Skeletal muscle tissue (tissue), 3 donors: ENCODE measurements at regions not wholly inside any gene's neighbourhood (a gene's known extent, or its start where the extent isn't known, plus 50 kb on each side); places are given as distances from the start of the nearest gene placed in this dataset.
A peak's percentile ranks its signal among the peaks of the same experiment; 100 is the strongest.

Experiments
- H3K27ac ChIP-seq: one replicate; pipeline ENCODE4 v1.7.0; 2013; ENCODE audit warnings: mild to moderate bottlenecking, low read depth, low read length, inconsistent platforms
- H3K27me3 ChIP-seq, 3 donors: one replicate each; pipeline ENCODE4 v1.7.0; 2013; ENCODE audit warnings: low read length in 3 of 3; ENCODE audit not compliant: control insufficient read depth in 3 of 3, insufficient read depth in 3 of 3
- H3K36me3 ChIP-seq, 3 donors: one replicate each; pipeline ENCODE4 v1.7.0; 2013; ENCODE audit warnings: low read length in 3 of 3; ENCODE audit not compliant: control insufficient read depth in 3 of 3, insufficient read depth in 3 of 3
- H3K4me1 ChIP-seq, 3 donors: one replicate each; pipeline ENCODE4 v1.7.0; 2013; ENCODE audit warnings: low read length in 3 of 3, mild to moderate bottlenecking in 3 of 3; ENCODE audit not compliant: control insufficient read depth in 3 of 3, insufficient read depth in 3 of 3
- H3K4me3 ChIP-seq, 3 donors: one replicate each; pipeline ENCODE4 v1.7.0; 2013; ENCODE audit warnings: low read length in 3 of 3
- H3K9ac ChIP-seq, 3 donors: one replicate each; pipeline ENCODE4 v1.7.0; 2013; ENCODE audit warnings: low read length in 3 of 3, mild to moderate bottlenecking in 3 of 3, moderate library complexity in 2 of 3, low read depth in 1 of 3
- H3K9me3 ChIP-seq, 3 donors: one replicate each; pipeline ENCODE4 v1.7.0; 2013; ENCODE audit warnings: low read length in 3 of 3; ENCODE audit not compliant: control insufficient read depth in 3 of 3
- donor health status: Osteomylitis.

DNA sequence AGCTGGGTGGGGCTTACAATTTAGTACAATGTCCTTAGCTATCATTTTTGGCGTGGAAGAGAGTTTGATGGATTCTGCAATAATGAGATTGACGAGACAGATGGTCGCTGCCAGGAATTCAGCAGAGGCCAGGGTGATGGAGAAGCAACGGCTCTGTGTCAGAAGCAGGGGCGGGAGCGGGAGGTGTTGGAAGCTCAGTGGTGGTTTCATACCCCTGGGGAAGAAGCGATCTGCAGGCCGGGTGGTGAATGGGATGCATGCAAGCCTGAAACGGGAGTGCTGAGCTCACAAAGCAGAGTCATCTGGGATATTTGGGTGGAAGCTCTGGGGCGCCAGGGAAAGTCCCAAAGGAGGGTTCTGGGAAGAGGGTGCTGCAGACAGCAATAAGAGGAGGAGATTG is 370.8 kb downstream of the ZNF536 start:
- no peaks in the 10 kb centered on the region for H3K4me1 ChIP-seq
- H3K9ac ChIP-seq = no peak overlapping the region
- H3K9me3 ChIP-seq = no peaks in the 10 kb centered on the region
- H3K27me3 ChIP-seq = peaks cover 5 to 12% (median 12%) of the 10 kb centered on the region in 3 donors
- H3K36me3 ChIP-seq = no peaks in the 10 kb centered on the region
- H3K4me3 ChIP-seq = no peak overlapping the region
- H3K27ac ChIP-seq = no peak overlapping the region

DNA sequence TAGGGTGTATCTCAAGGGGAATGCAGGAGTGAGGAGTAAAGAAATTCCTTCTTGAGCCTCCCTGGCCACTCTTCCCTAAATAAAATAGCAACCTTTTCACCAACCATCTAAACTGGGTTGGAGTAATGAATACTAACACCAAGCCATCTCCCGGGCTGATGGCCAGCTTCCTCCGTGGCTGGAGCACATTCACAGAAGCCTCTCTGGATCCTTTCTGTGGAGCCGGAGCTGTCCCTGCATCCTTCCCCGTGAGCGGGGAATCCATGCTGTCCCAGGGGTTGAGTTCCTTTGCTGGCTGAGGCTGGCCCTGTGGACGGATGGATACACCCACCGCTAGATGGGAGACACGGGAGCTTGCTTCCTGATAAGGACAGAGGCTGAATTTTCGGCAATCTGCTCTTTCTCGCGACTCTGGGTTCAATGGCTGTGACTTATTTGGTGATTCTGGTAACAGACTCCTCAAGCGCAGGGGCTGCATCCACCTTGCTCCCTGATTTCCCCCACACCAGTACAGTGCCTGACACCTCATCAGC is 370.3 kb downstream of the ZNF536 start:
- Histone ChIP-seq H3K27ac (no peak overlapping the region), H3K27me3 (peaks cover 5 to 12% (median 12%) of the 10 kb centered on the region in 3 donors), H3K9me3 (no peaks in the 10 kb centered on the region)

DNA sequence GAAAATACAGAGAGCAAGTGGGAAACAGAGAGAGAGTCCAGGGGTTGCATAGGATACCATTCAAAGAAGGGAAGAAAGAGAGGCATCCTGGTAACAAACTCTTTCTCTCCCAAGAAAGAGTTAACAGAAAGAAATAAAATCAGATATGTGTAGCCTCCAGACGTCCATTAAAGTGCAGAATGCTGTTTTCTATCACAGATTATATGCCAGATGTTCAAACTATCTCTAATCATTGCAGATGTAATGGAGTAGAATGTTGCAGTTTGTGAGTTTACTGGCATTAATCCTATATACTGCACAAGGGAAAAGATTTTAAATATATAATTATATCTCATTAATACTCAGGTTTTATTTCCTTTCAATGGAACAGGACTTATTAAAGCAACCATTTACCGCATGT is 369.4 kb downstream of the ZNF536 start:
- no peak overlapping the region for H3K27ac ChIP-seq
- no peak overlapping the region for H3K9ac ChIP-seq
- no peaks in the 10 kb centered on the region for H3K36me3 ChIP-seq
- no peaks in the 10 kb centered on the region for H3K4me1 ChIP-seq
- H3K4me3 ChIP-seq = no peak overlapping the region
- H3K27me3 ChIP-seq = peaks cover 5 to 12% (median 12%) of the 10 kb centered on the region in 3 donors
- no peaks in the 10 kb centered on the region for H3K9me3 ChIP-seq

More for the DNA sequence above, 370.3 kb downstream of the ZNF536 start:
- no peaks in the 10 kb centered on the region for H3K36me3 ChIP-seq
- H3K9ac ChIP-seq = no peak overlapping the region
- H3K4me3 ChIP-seq = peak overlapping the region in 1 of 3 donors; percentile 24
- no peaks in the 10 kb centered on the region for H3K4me1 ChIP-seq

DNA sequence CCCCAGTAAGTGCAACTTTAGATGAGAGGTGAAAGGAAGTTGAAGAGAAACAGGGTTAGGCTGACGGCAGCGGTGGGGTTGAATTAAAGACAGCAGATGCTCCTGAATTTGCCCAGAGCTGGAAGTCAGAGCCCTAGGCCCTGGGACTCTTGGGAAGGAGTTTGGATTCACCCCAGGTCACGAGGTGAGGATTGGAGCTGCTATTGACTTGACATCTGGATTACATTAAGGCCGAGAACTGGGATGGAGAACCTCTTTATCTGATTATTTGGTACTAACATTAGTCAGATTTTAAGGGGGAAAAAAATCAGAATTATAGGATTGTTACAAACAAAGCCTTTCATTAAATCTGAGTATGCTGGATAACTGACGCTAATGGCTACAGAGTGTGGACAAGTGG is 367.2 kb downstream of the ZNF536 start:
- peaks cover 0 to 4% (median 3%) of the 10 kb centered on the region in 3 donors for H3K4me1 ChIP-seq
- no peak overlapping the region for H3K27ac ChIP-seq
- H3K4me3 ChIP-seq = no peak overlapping the region
- peaks cover 5 to 9% (median 6%) of the 10 kb centered on the region in 3 donors for H3K27me3 ChIP-seq
- H3K9ac ChIP-seq = no peak overlapping the region
- no peaks in the 10 kb centered on the region for H3K9me3 ChIP-seq
- H3K36me3 ChIP-seq = no peaks in the 10 kb centered on the region

DNA sequence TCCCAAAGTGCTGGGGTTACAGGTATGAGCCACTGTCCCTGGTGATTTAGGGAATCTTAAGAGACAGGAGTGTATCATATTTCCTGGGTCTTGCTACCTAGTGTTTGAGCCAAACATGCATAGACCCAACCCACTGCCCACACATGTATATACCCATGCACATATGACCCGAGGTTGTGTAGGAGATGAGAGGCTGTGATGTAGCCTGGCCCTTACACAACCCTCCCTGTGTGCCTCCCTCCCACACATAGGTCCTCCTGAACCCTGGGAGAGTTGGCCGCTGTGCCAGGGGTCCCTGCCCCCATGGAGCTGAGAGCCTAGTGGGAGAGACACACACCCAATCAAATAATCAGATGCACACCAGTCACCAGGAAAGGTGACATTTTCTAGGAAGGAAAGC is 365.9 kb downstream of the ZNF536 start:
- Histone ChIP-seq H3K9me3 (no peaks in the 10 kb centered on the region), H3K27me3 (peaks cover 4 to 6% (median 5%) of the 10 kb centered on the region in 3 donors), H3K36me3 (no peaks in the 10 kb centered on the region)

DNA sequence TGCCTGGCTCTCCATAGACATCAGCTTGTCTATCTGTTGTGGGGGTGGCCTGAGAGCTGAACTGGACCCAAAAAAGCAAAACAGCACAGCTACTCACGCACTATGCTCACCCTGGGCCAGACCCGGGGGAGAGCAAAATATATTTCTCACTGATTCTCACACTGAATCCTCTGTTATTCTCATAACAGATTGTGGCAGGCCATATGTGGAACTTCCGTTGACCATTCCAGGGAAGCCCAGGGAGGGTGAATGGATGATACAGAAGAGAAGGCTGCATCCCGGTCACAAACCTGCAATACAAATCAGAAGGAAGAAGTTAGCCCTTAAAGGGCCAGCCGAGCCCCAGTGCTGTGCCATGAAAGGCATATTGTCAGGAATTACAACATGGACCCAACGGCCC is 362.5 kb downstream of the ZNF536 start:
- H3K4me3 ChIP-seq = no peak overlapping the region

More for the DNA sequence above, 365.9 kb downstream of the ZNF536 start:
- Histone ChIP-seq H3K4me3 (no peak overlapping the region), H3K4me1 (peaks cover 0 to 4% (median 3%) of the 10 kb centered on the region in 3 donors), H3K27ac (no peak overlapping the region), H3K9ac (no peak overlapping the region)

DNA sequence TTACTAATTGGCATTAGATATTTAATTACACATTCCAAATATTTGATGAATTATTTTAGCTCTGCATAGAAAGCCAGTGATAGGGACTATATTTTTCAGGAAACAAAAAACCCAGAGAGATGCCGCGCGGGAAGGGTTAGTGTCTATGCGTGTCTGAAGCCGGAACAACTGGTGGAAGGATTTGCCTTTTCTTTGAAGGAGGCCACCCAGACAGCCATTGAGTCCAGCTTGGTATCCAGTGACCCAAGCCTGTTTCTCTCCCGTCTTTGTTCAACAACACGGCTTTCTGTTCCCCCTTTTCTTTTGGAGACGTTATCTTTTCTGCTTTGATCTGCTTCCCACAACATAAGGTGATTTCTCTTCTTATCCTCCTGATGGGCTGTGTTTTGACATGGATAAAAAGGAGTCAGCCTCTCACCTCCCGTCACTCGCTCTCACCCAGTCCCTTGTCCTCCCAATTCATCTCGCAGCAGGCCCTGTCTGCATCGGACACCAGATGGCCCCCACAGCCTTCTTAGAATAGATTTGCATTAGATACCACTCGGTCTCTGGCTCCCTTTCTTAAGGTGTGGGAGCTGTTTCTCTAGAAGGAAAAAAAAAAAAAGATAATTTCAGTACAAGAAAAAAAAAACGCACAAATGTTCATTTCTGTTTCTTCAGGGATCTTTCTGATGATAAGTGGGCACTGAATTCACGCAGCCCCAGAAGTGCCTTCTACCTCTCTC is 361.8 kb downstream of the ZNF536 start:
- Histone ChIP-seq H3K9me3 (no peaks in the 10 kb centered on the region), H3K4me1 (peaks cover 3 to 4% (median 3%) of the 10 kb centered on the region in 3 donors), H3K4me3 (no peak overlapping the region), H3K9ac (no peak overlapping the region), H3K27me3 (no peaks in the 10 kb centered on the region), H3K27ac (no peak overlapping the region), H3K36me3 (no peaks in the 10 kb centered on the region)

More for the DNA sequence above, 362.5 kb downstream of the ZNF536 start:
- Histone ChIP-seq H3K36me3 (no peaks in the 10 kb centered on the region), H3K9me3 (no peaks in the 10 kb centered on the region), H3K27me3 (no peaks in the 10 kb centered on the region), H3K27ac (no peak overlapping the region), H3K4me1 (peaks cover 3 to 4% (median 3%) of the 10 kb centered on the region in 3 donors), H3K9ac (no peak overlapping the region)

DNA sequence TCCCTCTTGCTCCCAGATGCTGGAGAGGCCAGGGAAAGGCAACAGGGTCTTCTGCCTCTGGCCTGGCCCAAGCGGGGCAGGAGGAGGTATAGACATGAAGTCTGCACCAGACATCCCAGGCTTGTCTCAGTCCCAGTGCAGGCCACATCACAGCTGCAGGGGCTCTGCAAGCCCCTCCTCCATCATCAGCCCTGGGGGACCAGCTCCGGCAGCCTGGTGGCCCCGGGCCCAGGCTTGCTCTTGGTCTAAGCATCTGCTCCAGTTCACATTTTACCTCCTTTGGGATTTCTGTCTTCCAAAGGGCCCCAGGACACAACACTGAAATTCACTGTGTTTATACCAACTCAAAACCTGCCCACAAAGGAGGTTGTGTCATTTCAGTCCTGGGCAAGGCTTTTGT is 359.4 kb downstream of the ZNF536 start:
- Histone ChIP-seq H3K4me3 (no peak overlapping the region), H3K27me3 (no peaks in the 10 kb centered on the region), H3K9me3 (no peaks in the 10 kb centered on the region), H3K36me3 (no peaks in the 10 kb centered on the region), H3K9ac (no peak overlapping the region), H3K27ac (no peak overlapping the region), H3K4me1 (peaks cover 3 to 4% (median 3%) of the 10 kb centered on the region in 3 donors)

DNA sequence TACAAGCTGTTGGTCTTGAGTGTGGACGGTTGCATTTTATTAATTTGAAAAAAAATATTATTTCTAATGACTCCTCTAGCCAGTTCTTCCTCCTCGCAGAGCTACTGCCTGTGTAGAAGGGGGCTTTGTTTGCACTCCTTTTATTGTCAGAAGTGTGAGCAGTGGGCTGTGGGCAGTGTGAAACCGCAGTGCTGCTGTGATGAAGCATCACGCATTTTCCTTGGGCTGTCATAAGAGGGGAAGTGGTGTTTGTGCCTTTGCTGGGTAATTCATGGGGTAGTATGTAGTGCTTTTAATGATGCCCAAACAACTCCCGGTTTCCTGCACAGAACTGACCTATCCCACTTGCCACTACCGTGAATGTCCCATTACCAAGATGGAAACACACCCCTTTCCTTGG is 357.3 kb downstream of the ZNF536 start:
- no peaks in the 10 kb centered on the region for H3K27me3 ChIP-seq
- no peaks in the 10 kb centered on the region for H3K9me3 ChIP-seq
- H3K9ac ChIP-seq = no peak overlapping the region
- no peak overlapping the region for H3K27ac ChIP-seq
- no peaks in the 10 kb centered on the region for H3K36me3 ChIP-seq
- H3K4me3 ChIP-seq = no peak overlapping the region
- peaks cover 0 to 3% (median 0%) of the 10 kb centered on the region in 3 donors for H3K4me1 ChIP-seq

DNA sequence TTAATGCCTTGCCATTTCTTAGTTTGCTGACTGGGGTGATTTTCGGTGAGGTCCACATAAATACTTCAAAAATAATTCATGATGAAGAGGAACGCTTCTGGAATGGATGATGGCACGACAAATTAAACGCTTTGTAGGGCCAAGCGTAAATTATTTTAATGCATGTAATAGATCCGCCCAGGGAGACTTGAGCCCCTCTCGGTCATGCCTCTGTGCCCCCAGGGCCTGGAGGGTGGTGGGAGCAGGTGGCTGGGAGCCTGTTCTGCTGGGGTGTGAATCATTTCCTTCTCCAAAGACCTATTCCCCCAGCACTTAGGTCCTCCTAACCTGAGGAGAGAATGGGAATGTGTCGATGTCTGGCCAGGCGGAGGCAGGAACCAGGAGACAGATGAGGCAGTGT is 350.6 kb downstream of the ZNF536 start:
- H3K27me3 ChIP-seq = no peaks in the 10 kb centered on the region
- no peak overlapping the region for H3K27ac ChIP-seq
- peaks cover 0 to 10% (median 9%) of the 10 kb centered on the region in 3 donors for H3K4me1 ChIP-seq
- H3K9me3 ChIP-seq = no peaks in the 10 kb centered on the region
- H3K36me3 ChIP-seq = no peaks in the 10 kb centered on the region
- H3K9ac ChIP-seq = no peak overlapping the region
- H3K4me3 ChIP-seq = no peak overlapping the region
